GM19238 (cell line): ENCODE measurements at regions not wholly inside any gene's neighbourhood (a gene's known extent, or its start where the extent isn't known, plus 50 kb on each side); places are given as distances from the start of the nearest gene placed in this dataset.

Source experiments
- DNase-seq: peaks from one replicate; pipeline ENCODE4 v3.0.0; 2011; ENCODE audit warnings: low spot score; ENCODE audit not compliant: insufficient read length

- DNase-seq = no peak
Observed at GRCh38 chr5:179430193-179431175, 85.2 kb upstream of the ADAMTS2 start.

GRCh38 chr5:179427676-179428056 lies 82.4 kb upstream of the ADAMTS2 start:
- no peak for DNase-seq

DNA sequence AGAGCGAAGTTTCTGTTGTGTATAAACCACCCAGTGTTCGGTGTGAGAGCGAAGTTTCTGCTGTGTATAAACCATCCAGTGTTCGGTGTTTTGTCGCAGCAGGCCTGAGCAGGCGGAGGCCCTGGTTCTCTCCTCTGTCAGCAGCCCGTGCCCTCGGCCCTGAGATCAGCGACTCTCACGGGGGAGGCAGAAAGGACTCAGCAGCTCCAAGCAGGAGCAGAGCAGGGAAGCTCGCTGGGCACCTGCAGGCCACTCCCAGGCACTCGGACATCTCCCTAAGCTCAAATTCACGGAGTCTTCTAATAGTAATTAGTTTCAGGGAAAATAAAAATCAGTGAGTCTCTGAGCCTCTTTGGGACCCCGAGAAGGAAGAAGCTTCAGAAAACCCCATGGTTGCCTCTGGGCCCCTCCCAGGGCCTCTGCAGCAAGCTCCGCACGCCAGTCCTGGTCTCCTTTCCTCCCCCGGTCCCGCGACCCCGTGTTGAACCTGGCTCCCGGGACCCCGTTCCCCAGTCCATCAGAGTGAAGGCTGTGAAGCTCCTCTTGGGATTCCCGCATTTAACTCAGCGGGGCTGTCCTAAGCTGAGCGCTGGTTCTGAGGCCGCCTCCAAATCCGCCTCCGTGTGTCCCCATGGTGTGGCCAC lies 81.9 kb upstream of the ADAMTS2 start:
- DNase-seq = no peak

DNA sequence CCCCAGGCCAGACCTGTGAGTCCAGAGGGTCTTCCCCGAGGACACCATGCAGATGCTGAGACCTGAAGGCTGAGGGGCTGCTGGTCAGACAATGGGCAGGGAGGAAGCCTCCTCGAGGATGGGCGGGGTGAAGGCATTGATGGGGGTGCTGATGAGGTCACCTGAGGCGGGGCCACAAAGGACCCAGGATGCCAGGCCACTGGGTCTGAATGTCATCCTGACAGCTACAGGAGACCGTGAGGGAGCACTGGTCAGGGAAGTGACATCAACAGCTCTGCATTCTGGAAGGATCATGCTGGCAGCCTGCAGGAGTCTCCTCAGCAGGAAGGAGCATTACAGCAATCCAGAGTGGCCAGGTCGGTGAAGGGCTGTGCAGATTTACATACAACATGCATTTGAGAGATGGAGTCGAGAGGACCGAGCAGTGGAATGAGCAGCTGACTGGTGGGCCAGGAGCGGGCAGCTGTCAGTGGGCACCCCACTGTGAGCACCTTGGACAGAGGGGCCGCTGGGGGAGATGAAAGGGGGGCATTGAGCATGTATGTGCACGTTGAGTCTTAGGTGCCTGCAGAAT lies 77.7 kb upstream of the ADAMTS2 start:
- DNase-seq = no peak

- DNase-seq = no peak
Observed at GRCh38 chr5:179422213-179422855, 77.1 kb upstream of the ADAMTS2 start.

- DNase-seq = no peak
Observed at GRCh38 chr5:179421144-179421901, 76.1 kb upstream of the ADAMTS2 start.

- DNase-seq = no peak
Observed at GRCh38 chr5:179420476-179420875, 75.2 kb upstream of the ADAMTS2 start.

- no peak for DNase-seq
Observed at GRCh38 chr5:179418972-179419371, 73.7 kb upstream of the ADAMTS2 start.

DNA sequence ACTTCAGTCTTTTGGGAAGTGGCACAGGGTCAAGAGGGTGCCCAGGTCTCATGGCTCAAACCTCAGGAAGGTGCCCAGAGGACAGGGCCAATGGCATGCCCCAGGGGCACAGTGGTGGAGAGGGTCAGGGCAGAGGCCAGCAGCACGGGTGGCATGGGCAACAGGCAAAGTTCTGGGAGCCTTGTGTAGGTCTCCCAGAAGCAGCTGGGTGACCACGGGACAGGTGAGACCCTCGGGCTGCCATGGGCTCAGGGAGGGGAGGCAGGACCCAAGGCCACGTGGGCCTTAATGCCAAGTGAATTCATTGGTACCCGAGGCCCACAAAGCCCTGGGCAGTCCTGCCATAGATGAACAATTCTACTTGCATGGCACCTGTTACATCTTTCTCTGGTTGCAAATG lies 72.4 kb upstream of the ADAMTS2 start:
- DNase-seq = no peak

GRCh38 chr5:179417016-179417415 lies 71.8 kb upstream of the ADAMTS2 start:
- DNase-seq = no peak

GRCh38 chr5:179416114-179416822 lies 71.0 kb upstream of the ADAMTS2 start:
- DNase-seq = no peak

DNA sequence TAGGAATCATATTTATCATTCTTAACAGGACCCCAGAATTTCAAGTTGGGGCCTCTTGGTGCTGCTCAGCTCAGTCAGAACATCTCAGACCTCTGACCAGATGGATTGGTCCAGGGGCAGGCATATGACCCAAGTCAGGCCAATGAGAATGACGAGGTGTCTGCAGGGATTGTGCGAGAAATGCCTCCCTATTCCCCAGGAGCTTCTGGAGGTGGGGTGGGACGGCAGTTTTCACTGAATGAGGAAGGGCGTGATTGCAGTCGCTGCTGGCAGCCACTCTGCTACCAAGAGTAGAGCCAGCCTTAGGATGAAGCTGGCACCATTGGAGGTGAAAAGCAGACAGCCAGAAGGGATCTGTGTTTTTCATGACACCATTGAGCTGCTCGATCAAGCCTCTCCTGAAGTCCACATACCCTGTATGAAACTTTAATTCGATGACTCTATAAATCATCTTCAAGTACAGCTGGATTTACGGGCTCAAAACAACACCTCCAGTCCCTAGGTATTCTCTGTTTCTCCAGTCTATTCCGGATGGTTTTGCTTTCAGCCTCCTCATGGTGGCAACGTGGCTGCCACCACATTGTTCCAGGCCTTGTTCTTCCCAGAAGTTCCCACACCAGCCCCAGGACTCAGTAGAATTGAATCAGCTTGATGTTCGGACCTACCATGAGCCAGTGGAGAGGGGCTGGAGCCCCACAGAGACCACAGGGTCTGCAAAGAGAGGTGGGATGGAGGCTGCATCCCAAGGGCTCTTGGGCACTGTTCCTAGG lies 70.2 kb upstream of the ADAMTS2 start:
- no peak for DNase-seq

DNA sequence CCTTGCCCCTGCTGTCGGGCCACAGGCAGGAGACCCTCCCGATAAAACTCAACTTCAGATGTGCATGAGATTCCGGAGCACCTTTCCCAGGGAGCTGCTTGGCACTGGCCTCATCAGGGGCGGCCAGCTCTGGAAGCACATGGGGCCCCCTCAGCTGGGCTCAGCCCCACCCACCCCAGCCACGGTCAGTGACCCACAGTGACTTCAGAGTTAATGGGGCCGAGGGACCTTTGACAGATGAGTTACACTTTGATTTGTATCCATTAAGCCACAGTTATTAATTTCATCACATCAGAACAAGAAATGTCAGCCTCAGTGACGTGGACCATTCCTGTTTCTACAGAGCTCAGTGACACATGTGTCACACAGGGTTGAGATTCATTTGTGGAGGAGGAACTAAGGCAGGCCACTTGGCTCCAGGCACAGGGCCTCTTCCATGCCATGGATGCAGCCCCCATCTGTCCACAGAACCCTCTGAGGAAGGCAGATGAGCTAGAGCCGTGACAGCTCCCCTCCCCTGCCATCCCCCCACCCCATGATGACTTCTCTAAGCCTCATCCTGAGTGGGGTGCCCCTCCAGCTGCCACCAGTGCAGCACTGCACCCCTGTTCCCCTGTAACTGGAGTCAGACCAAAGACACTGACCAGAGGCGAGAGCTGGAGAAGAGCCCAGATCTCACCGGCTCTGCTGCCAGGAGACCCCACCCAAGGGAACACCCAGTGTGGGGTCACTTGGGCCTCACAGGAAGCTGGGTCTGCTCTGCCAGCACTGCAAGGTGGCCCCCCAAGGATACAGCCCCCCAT lies 69.4 kb upstream of the ADAMTS2 start:
- DNase-seq = no peak

DNA sequence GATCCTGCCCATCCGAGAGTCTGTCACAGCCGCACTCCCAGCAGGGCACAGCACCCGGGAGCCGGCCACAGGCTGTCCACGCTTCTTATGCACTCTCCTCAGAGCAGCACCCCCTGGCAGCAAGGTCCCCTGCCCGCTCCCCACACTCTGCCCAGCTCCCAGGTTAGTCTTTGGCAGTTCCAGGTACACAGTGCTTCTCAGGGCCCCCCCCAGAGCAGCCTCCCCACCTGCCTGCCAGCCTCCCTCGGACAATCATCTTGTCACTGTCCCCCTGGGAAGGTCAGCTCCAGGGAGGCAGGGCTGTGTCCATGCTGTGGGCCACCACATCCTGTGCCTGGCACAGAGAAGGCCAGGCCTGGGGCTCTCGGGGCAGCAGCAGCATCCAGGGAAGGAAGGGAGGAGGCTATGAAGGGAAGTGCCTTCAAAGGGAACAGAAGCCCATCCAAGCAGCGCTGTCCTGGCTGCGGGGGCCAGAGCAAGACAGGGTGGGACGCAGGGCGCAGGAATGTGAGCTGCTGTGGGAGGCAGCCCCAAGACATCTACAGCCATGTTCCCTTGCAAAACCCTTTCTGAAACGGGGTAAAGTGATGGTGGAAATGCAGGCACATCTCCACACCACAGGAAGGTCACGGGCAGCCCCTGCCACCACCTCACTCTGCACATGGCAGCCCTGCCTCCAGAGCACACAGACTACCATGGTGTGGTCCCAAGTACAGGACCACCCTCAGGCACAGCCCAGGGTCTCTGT lies 68.6 kb upstream of the ADAMTS2 start:
- DNase-seq = no peak

GRCh38 chr5:179413086-179413690 lies 67.9 kb upstream of the ADAMTS2 start:
- DNase-seq = no peak

DNA sequence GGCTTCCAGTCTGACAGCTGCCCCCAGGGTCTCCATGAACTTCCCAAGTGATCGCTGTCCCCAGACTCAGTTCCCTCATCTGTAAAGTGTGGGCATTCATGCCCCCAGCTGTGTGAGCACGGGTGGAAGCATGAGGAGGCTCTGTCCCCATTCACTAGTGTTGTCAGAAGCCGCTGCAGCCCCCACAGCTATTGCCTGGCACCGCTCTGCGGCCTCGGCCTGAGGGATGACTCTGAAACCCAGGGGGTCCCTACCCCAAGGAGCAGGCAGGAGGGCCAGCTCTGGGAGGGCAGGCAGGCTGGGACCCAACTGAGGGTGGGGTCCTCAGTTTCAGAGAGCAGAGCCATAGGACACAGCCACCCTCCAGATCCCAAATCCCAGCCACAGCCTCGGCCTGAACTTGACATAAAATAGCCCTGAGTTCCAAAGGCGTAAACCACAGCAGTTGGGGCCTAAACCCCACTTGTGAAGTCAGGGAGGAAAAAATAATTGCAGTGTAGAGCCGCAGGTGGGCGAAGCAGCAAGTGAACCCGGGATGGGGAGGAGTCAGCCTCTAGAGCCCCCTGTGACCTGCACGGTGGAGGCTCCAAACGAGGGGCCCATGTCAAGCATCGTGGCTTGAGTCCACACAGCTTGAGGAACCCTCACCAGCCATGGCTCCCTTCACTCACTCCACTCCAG lies 66.0 kb upstream of the ADAMTS2 start:
- no peak for DNase-seq
